Endodermal cell (in vitro differentiated cells): ENCODE measurements at regions not wholly inside any gene's neighbourhood (a gene's known extent, or its start where the extent isn't known, plus 50 kb on each side); places are given as distances from the start of the nearest gene placed in this dataset.

Experiments
- DNase-seq: peaks from one replicate; pipeline ENCODE4 v3.0.0-alpha.2; 2017
- H3K27ac ChIP-seq: 2 replicates; pipeline ENCODE4 v1.5.1; 2013; ENCODE audit warnings: mild to moderate bottlenecking, low read depth, low read length, moderate library complexity
- H3K27me3 ChIP-seq: 2 replicates; pipeline ENCODE4 v1.6.1; 2013; ENCODE audit warnings: mild to moderate bottlenecking, low read length, moderate library complexity; ENCODE audit not compliant: insufficient read depth, control insufficient read depth, poor library complexity, severe bottlenecking
- H3K36me3 ChIP-seq: 2 replicates; pipeline ENCODE4 v1.7.0; 2013; ENCODE audit warnings: mild to moderate bottlenecking, low read length, moderate library complexity; ENCODE audit not compliant: control insufficient read depth, insufficient read depth
- H3K4me1 ChIP-seq: one replicate; pipeline ENCODE4 v1.7.0; 2013; ENCODE audit warnings: low read length; ENCODE audit not compliant: control insufficient read depth, insufficient read depth
- H3K4me3 ChIP-seq: 2 replicates; pipeline ENCODE4 v1.5.1; 2013; ENCODE audit warnings: mild to moderate bottlenecking, low read length, moderate library complexity
- H3K9ac ChIP-seq: 2 replicates; pipeline ENCODE4 v1.6.1; 2013; ENCODE audit warnings: mild to moderate bottlenecking, low read length, moderate library complexity; ENCODE audit not compliant: poor library complexity, severe bottlenecking; ENCODE audit errors: extremely low read depth
- H3K9me3 ChIP-seq: 2 replicates; pipeline ENCODE4 v1.6.1; 2013; ENCODE audit warnings: mild to moderate bottlenecking, low read length, moderate library complexity; ENCODE audit not compliant: control insufficient read depth
- H3K27ac Mint-ChIP-seq: 2 replicates; pipeline ENCODE4 v1.8.0; 2020; ENCODE audit warnings: mixed read lengths
- H3K27me3 Mint-ChIP-seq: 2 replicates; pipeline ENCODE4 v1.8.0; 2021; ENCODE audit warnings: mild to moderate bottlenecking, mixed read lengths; ENCODE audit not compliant: insufficient read depth
- H3K36me3 Mint-ChIP-seq: 2 replicates; pipeline ENCODE4 v1.8.0; 2020; ENCODE audit warnings: low read depth, mixed read lengths
- H3K4me1 Mint-ChIP-seq: 2 replicates; pipeline ENCODE4 v1.8.0; 2020; ENCODE audit warnings: mixed read lengths
- H3K4me3 Mint-ChIP-seq: 2 replicates; pipeline ENCODE4 v1.8.0; 2020; ENCODE audit warnings: mild to moderate bottlenecking, moderate library complexity, mixed read lengths
- H3K9me3 Mint-ChIP-seq: 2 replicates; pipeline ENCODE4 v1.8.0; 2020; ENCODE audit warnings: mild to moderate bottlenecking, mixed read lengths
- WGBS, 2 experiments: methylation state at CpG; one replicate each; pipeline versions ENCODE4 v1.1.5 to v1.1.7; 2013; ENCODE audit warnings: missing lambda C conversion rate in 2 of 2, mixed read lengths in 1 of 2; ENCODE audit not compliant: insufficient coverage in 1 of 2, insufficient read length in 1 of 2; 5-methylcytosine and 5-hydroxymethylcytosine counted together
- TF ChIP-seq, protein P1 (sequence below): fragments of 200-600 bp; sonication (generic); conservative IDR thresholded peaks from 2 replicates; pipeline ENCODE4 v1.5.0; 2021; ENCODE audit warnings: antibody characterized with exemption, mild to moderate bottlenecking

DNA sequence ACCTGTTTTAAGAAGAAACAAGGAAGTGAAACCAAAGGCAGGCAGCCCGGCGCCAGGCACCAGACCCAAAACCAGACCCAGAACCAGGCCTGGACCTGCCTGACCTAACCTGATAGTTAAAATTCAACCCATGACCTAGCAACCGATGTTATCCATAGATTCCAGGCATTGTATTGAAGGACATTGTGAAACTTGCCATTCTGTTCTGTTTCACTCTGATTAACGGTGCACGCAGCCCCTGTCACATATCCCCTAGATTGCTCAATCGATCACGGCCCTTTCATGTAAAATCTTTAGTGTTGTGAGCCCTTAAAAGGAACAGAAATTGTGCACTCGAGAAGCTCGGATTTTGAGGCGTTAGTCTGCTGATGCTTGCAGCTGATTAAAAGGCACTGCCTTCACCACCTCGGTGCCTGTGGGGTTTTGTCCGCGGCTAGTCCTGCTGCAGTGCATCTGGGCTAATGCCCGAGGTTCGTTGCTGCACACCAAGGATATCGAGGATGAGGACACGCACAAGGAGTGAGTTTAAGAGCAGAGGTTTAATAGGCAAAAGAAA is 262.5 kb upstream of the TMEM132C start:
- Histone ChIP-seq H3K36me3 (no peaks in the 10 kb centered on the region), H3K4me1 (no peaks in the 10 kb centered on the region), H3K4me3 (no peak overlapping the region), H3K9me3 (no peaks in the 10 kb centered on the region), H3K9ac (no peak overlapping the region), H3K27ac (no peak overlapping the region), H3K27me3 (no peaks in the 10 kb centered on the region)
- H3K9me3 Mint-ChIP-seq, result no peaks in the 10 kb centered on the region
- H3K36me3 Mint-ChIP-seq, result no peaks in the 10 kb centered on the region
- 94 to 96% methylated on average over 13 to 17 of the region's 17 CpGs for WGBS, 2 experiments
- no peak for DNase-seq
- no peak overlapping the region for H3K27ac Mint-ChIP-seq
- H3K4me1 Mint-ChIP-seq, result no peaks in the 10 kb centered on the region
- no peaks in the 10 kb centered on the region for H3K27me3 Mint-ChIP-seq
- H3K4me3 Mint-ChIP-seq, result no peak overlapping the region
- TF ChIP-seq, protein P1, sequence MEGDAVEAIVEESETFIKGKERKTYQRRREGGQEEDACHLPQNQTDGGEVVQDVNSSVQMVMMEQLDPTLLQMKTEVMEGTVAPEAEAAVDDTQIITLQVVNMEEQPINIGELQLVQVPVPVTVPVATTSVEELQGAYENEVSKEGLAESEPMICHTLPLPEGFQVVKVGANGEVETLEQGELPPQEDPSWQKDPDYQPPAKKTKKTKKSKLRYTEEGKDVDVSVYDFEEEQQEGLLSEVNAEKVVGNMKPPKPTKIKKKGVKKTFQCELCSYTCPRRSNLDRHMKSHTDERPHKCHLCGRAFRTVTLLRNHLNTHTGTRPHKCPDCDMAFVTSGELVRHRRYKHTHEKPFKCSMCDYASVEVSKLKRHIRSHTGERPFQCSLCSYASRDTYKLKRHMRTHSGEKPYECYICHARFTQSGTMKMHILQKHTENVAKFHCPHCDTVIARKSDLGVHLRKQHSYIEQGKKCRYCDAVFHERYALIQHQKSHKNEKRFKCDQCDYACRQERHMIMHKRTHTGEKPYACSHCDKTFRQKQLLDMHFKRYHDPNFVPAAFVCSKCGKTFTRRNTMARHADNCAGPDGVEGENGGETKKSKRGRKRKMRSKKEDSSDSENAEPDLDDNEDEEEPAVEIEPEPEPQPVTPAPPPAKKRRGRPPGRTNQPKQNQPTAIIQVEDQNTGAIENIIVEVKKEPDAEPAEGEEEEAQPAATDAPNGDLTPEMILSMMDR, result no peak

DNA sequence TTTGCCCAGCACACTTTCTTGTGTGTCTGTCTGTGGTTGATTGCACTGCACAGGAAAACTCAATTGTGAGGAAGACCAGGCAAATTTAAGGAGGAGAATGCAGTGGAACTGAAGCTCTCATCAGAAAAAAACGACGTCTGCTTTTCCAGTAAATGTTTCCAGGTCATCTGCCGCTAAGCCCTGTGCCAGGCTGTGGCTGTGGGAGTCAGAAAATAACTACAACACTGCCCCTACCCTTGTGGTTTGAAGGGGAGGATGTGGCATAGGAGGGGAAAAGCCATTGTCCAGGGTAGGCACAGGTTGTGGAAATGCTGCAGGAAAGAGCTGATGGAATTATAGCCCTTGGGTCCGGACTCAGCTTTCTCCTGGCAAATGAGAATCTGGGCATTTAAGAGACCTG is 259.7 kb upstream of the TMEM132C start:
- no peak overlapping the region for H3K4me3 ChIP-seq
- no peak for DNase-seq
- no peak overlapping the region for H3K9ac ChIP-seq
- H3K36me3 ChIP-seq, result no peaks in the 10 kb centered on the region
- no peak overlapping the region for H3K27ac ChIP-seq
- Mint-ChIP-seq H3K27me3 (no peaks in the 10 kb centered on the region), H3K27ac (no peak overlapping the region), H3K9me3 (no peaks in the 10 kb centered on the region), H3K4me1 (peaks cover 2% of the 10 kb centered on the region), H3K36me3 (no peaks in the 10 kb centered on the region), H3K4me3 (no peak overlapping the region)
- TF ChIP-seq, protein P1, result no peak
- H3K27me3 ChIP-seq, result no peaks in the 10 kb centered on the region
- no peaks in the 10 kb centered on the region for H3K4me1 ChIP-seq
- WGBS, 2 experiments, result 90 to 100% methylated on average over 3 to 4 of the region's 4 CpGs
- H3K9me3 ChIP-seq, result no peaks in the 10 kb centered on the region

DNA sequence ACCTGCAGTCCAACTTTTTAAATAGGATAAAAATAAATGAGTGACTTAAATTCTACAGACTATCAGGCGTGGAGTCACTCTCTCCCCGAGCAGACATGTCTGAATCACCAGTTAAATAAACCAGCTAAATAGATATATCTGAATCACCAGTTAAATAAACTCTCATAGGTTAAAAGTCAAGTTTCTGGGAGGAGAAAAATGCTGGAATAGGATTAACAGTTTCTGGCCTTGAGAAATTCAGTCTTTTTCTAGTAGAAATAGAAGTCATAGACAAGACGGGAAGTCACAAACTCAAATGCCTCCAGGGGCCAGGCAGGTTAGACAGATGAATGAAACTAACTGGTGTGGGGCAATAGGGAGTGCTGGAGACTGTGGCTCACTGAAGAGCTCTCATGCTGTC is 258.6 kb upstream of the TMEM132C start:
- no peak overlapping the region for H3K9ac ChIP-seq
- no peaks in the 10 kb centered on the region for H3K9me3 ChIP-seq
- no peak overlapping the region for H3K4me3 Mint-ChIP-seq
- no peaks in the 10 kb centered on the region for H3K36me3 Mint-ChIP-seq
- DNase-seq, result no peak
- peaks cover 2% of the 10 kb centered on the region for H3K4me1 Mint-ChIP-seq
- H3K4me1 ChIP-seq, result no peaks in the 10 kb centered on the region
- no peak overlapping the region for H3K27ac Mint-ChIP-seq
- no peaks in the 10 kb centered on the region for H3K9me3 Mint-ChIP-seq
- H3K27me3 Mint-ChIP-seq, result no peaks in the 10 kb centered on the region
- no peak overlapping the region for H3K4me3 ChIP-seq
- TF ChIP-seq, protein P1, result no peak
- H3K36me3 ChIP-seq, result no peaks in the 10 kb centered on the region
- 92 to 100% methylated on average over 1 to 3 of the region's 3 CpGs for WGBS, 2 experiments
- H3K27me3 ChIP-seq, result no peaks in the 10 kb centered on the region
- no peak overlapping the region for H3K27ac ChIP-seq
